ENCODE measurements at regions not wholly inside any gene's neighbourhood (a gene's known extent, or its start where the extent isn't known, plus 50 kb on each side); places are given as distances from the start of the nearest gene placed in this dataset.

GRCh38 chr5:110853267-110853666, 114.5 kb downstream of the SLC25A46 start (continued):
- no peak for TF ChIP-seq CREB5 (CRISPR knock-in tag; IDR thresholded peaks at IDR 0.05; ENCODE audit: low read depth)
- TF ChIP-seq GLIS3 (CRISPR knock-in tag; IDR thresholded peaks at IDR 0.05) = no peak
- TF ChIP-seq ZNF565 (CRISPR knock-in tag; conservative IDR thresholded peaks at IDR 0.05; ENCODE audit: low read depth) = no peak

GRCh38 chr5:110854200-110854599, 115.4 kb downstream of the SLC25A46 start:
- TF ChIP-seq TSHZ2 (CRISPR knock-in tag; IDR thresholded peaks at IDR 0.05) (no peak), ESRRG (CRISPR knock-in tag; IDR thresholded peaks at IDR 0.05) (no peak), ISL1 (CRISPR knock-in tag; IDR thresholded peaks at IDR 0.05) (no peak), TCF4 (CRISPR knock-in tag; IDR thresholded peaks at IDR 0.05; ENCODE audit: borderline replicate concordance) (no peak), TOX (CRISPR knock-in tag; IDR thresholded peaks at IDR 0.05; ENCODE audit: borderline replicate concordance) (no peak), ZNF8 (CRISPR knock-in tag; IDR thresholded peaks at IDR 0.05) (no peak), ARNTL (CRISPR knock-in tag; IDR thresholded peaks at IDR 0.05; ENCODE audit: borderline replicate concordance, low read depth) (no peak), ZNF565 (CRISPR knock-in tag; conservative IDR thresholded peaks at IDR 0.05; ENCODE audit: low read depth) (no peak), RARB (CRISPR knock-in tag; IDR thresholded peaks at IDR 0.05) (no peak), BACH2 (CRISPR knock-in tag; IDR thresholded peaks at IDR 0.05; ENCODE audit: borderline replicate concordance) (no peak), PATZ1 (CRISPR knock-in tag; IDR thresholded peaks at IDR 0.05; ENCODE audit: borderline replicate concordance) (no peak), ZFP3 (CRISPR knock-in tag; IDR thresholded peaks at IDR 0.05) (no peak), CSDC2 (CRISPR knock-in tag; IDR thresholded peaks at IDR 0.05) (no peak)
- TF ChIP-seq, protein P1, sequence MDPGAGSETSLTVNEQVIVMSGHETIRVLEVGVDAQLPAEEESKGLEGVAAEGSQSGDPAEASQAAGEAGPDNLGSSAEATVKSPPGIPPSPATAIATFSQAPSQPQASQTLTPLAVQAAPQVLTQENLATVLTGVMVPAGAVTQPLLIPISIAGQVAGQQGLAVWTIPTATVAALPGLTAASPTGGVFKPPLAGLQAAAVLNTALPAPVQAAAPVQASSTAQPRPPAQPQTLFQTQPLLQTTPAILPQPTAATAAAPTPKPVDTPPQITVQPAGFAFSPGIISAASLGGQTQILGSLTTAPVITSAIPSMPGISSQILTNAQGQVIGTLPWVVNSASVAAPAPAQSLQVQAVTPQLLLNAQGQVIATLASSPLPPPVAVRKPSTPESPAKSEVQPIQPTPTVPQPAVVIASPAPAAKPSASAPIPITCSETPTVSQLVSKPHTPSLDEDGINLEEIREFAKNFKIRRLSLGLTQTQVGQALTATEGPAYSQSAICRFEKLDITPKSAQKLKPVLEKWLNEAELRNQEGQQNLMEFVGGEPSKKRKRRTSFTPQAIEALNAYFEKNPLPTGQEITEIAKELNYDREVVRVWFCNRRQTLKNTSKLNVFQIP (CRISPR knock-in tag; IDR thresholded peaks at IDR 0.05; ENCODE audit: borderline replicate concordance, low read depth) = no peak
- ATAC-seq = 0 out of 3 replicates have a peak, but pooled peaks have one; percentile 27

GRCh38 chr5:110855961-110856360, 117.2 kb downstream of the SLC25A46 start:
- no peak for ATAC-seq
- TF ChIP-seq GLIS3 (CRISPR knock-in tag; IDR thresholded peaks at IDR 0.05) (no peak), ZFP3 (CRISPR knock-in tag; IDR thresholded peaks at IDR 0.05) (no peak), ISL1 (CRISPR knock-in tag; IDR thresholded peaks at IDR 0.05) (no peak), RARB (CRISPR knock-in tag; IDR thresholded peaks at IDR 0.05) (no peak), CSDC2 (CRISPR knock-in tag; IDR thresholded peaks at IDR 0.05) (no peak), ZNF565 (CRISPR knock-in tag; conservative IDR thresholded peaks at IDR 0.05; ENCODE audit: low read depth) (no peak), PATZ1 (CRISPR knock-in tag; IDR thresholded peaks at IDR 0.05; ENCODE audit: borderline replicate concordance) (no peak), ESRRG (CRISPR knock-in tag; IDR thresholded peaks at IDR 0.05) (no peak), TSHZ2 (CRISPR knock-in tag; IDR thresholded peaks at IDR 0.05) (no peak), TCF4 (CRISPR knock-in tag; IDR thresholded peaks at IDR 0.05; ENCODE audit: borderline replicate concordance) (no peak), ZC3H10 (CRISPR knock-in tag; IDR thresholded peaks at IDR 0.05) (no peak), TOX (CRISPR knock-in tag; IDR thresholded peaks at IDR 0.05; ENCODE audit: borderline replicate concordance) (no peak), CREB5 (CRISPR knock-in tag; IDR thresholded peaks at IDR 0.05; ENCODE audit: low read depth) (no peak), ZNF70 (CRISPR knock-in tag; IDR thresholded peaks at IDR 0.05) (no peak)
- TF ChIP-seq, protein P1 (CRISPR knock-in tag; IDR thresholded peaks at IDR 0.05; ENCODE audit: borderline replicate concordance, low read depth) = no peak

Measured in SK-N-SH treated with all-trans-retinoic acid at 6 μM for 48 hours (cell line).